ENCODE measurements at regions not wholly inside any gene's neighbourhood (a gene's known extent, or its start where the extent isn't known, plus 50 kb on each side); places are given as distances from the start of the nearest gene placed in this dataset.
A peak's percentile ranks its signal among the peaks of the same experiment; 100 is the strongest.
"Not testable (repeated sequence)": the region's sequence is repeated elsewhere in the genome, so short reads cannot be mapped to it uniquely, and the experiment has no call there.

DNA sequence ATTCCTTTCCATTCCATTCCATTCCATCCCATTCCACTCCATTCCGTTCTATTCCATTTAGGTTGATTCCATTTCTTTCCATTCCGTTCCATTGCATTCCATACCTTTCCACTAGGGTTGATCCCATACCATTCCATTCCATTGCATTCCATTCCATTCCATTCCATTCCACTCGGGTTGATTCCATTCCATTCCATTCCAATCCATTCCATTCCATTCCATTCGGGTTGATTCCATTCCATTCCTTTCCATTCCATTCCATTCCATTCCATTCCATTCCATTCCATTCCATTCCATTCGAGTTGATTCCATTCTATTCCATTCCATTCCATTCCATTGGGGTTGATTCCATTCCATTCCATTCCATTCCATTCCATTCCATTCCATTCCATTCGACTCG is 161.1 kb downstream of the CWH43 start:
- not testable (repeated sequence) for H3K4me3 Mint-ChIP-seq, H3K4me1 Mint-ChIP-seq, H3K36me3 Mint-ChIP-seq, H3K27me3 Mint-ChIP-seq
- Mint-ChIP-seq H3K9me3 (peaks cover 20 to 49% (median 27%) of the 10 kb centered on the region in 3 donors), H3K27ac (peak overlapping the region in 1 of 3 donors; percentile 3)

DNA sequence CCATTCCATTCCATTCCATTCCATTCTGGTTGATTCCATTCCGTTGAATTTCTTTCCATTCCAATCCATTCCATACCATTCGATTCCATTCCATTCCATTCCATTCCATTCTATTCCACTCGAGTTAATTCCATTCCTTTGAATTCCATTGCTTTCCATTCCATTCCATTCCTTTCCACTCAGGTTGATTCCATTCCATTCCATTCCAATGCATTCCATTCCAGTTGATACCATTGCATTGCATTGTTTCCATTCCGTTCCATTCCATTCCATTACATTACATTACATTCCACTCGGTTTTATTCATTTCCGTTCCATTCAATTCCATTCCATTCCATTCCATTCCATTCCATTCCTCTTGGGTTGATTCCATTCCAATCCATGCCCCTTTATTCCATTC is 161.5 kb downstream of the CWH43 start:
- not testable (repeated sequence) for H3K4me1 Mint-ChIP-seq, H3K4me3 Mint-ChIP-seq, H3K27me3 Mint-ChIP-seq, H3K27ac Mint-ChIP-seq, H3K36me3 Mint-ChIP-seq
- peaks cover 20 to 49% (median 27%) of the 10 kb centered on the region in 3 donors for H3K9me3 Mint-ChIP-seq

- H3K27me3 Mint-ChIP-seq, H3K36me3 Mint-ChIP-seq, H3K27ac Mint-ChIP-seq, H3K4me1 Mint-ChIP-seq, H3K4me3 Mint-ChIP-seq: not testable (repeated sequence)
- peaks cover 27 to 51% (median 39%) of the 10 kb centered on the region in 3 donors for H3K9me3 Mint-ChIP-seq
Observed at GRCh38 chr4:49149006-49149975, 163.2 kb downstream of the CWH43 start.

DNA sequence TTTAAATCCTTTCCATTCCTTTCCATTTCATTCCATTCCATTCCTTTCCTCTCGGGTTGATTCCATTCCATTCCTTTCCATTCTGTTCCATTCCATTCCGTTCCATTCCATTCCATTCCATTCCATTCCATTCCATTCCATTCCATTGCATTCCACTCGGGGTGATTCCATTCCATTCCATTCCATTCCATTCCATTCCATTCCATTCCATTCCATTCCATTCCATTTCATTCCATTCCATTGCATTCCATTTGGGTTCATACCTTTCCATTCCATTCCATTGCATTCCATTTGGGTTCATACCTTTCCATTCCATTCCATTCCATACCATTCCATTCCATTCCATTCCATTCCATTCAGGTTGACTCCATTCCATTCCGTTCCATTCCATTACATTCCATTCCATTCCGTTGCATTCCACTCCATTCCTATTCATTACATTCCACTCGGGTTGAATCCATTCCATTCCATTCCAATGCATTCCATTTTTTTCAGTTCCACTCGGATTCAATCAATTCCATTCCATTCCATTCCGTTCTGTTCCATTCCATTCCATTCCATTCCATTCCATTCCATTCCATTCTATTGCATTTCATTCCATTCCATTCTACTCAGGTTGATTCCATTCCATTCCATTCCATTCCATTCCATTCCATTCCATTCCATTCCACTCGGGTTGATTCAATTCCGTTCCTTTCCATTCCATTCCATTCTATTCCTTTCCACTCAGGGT is 164.4 kb downstream of the CWH43 start:
- not testable (repeated sequence) for H3K4me3 Mint-ChIP-seq, H3K36me3 Mint-ChIP-seq, H3K27ac Mint-ChIP-seq, H3K27me3 Mint-ChIP-seq, H3K4me1 Mint-ChIP-seq
- peaks cover 28 to 54% (median 46%) of the 10 kb centered on the region in 3 donors for H3K9me3 Mint-ChIP-seq

DNA sequence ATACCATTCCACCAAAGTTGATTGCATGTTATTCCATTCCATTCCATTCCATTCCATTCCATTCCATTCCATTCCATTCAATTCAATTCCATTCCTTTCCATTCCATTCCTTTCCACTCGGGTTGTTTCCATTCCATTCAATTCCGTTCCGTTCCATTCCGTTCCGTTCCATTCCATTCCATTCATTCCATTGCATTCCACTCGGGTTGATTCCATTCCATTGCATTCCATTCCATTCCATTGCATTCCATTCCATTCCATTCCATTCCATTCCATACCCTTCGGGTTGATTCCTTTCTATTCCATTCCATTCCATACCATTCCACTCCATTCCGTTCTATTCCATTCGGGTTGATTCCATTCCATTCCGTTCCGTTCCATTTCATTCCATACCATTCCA is 166.9 kb downstream of the CWH43 start:
- peaks cover 29 to 61% (median 50%) of the 10 kb centered on the region in 3 donors for H3K9me3 Mint-ChIP-seq
- H3K4me1 Mint-ChIP-seq, H3K36me3 Mint-ChIP-seq, H3K4me3 Mint-ChIP-seq, H3K27ac Mint-ChIP-seq, H3K27me3 Mint-ChIP-seq: not testable (repeated sequence)

DNA sequence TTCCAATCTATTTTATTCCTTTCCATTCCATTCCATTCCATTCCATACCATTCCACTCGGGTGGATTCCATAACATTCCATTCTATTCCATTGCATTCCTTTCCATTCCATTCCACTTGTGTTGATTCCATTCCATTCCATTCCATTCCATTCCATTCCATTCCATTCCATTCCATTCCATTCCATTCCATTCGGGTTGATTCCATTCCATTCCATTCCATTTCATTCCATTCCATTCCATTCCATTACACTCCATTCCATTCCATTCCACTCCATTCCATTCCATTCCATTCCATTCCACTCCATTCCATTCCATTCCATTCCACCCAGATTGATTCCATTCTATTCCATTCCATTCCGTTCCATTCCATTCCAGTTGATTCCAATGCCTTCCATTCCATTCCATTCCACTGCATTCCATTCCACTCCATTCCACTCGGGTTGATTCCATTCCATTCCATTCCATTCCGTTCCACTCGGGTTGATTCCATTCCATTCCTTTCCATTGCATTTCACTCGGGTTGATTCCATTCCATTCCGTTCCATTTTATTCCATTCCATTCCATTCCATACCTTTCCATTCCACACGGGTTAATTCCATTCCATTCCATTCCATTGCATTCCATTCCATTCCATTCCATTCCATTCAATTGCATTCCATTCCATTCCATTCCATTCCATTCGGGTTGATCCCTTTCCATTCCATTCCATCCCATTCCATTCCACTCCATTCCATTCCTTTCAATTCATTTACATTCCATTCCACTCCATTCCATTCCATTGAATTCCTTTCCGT is 168.4 kb downstream of the CWH43 start:
- H3K27me3 Mint-ChIP-seq, H3K4me1 Mint-ChIP-seq, H3K36me3 Mint-ChIP-seq, H3K27ac Mint-ChIP-seq, H3K4me3 Mint-ChIP-seq: not testable (repeated sequence)
- peaks cover 26 to 53% (median 48%) of the 10 kb centered on the region in 3 donors for H3K9me3 Mint-ChIP-seq

DNA sequence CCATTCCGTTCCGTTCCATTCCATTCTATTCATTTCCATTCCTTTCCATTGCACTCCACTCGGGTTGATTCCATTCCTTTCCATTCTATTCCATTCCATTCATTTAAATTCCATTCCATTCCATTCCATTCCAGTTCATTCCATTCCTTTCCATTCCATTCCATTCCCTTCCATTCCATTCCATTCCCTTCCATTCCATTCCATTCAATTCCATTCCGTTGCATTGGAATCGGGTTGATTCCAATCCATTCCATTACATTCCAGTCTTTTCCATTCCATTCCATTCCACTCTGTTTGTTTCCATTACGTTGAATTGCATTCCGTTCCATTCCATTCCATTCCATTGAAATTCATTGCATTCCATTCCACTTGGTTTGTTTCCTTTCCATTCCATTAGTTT is 169.2 kb downstream of the CWH43 start:
- H3K27ac Mint-ChIP-seq, H3K36me3 Mint-ChIP-seq, H3K4me3 Mint-ChIP-seq, H3K27me3 Mint-ChIP-seq, H3K4me1 Mint-ChIP-seq: not testable (repeated sequence)
- H3K9me3 Mint-ChIP-seq = peaks cover 23 to 49% (median 42%) of the 10 kb centered on the region in 3 donors

GRCh38 chr4:49156309-49156708 is 170.2 kb downstream of the CWH43 start:
- Mint-ChIP-seq H3K4me3 (peak overlapping the region in 1 of 4 donors; percentile 29), H3K9me3 (peaks cover 18 to 40% (median 34%) of the 10 kb centered on the region in 3 donors)
- H3K36me3 Mint-ChIP-seq, H3K27ac Mint-ChIP-seq, H3K27me3 Mint-ChIP-seq, H3K4me1 Mint-ChIP-seq: not testable (repeated sequence)

DNA sequence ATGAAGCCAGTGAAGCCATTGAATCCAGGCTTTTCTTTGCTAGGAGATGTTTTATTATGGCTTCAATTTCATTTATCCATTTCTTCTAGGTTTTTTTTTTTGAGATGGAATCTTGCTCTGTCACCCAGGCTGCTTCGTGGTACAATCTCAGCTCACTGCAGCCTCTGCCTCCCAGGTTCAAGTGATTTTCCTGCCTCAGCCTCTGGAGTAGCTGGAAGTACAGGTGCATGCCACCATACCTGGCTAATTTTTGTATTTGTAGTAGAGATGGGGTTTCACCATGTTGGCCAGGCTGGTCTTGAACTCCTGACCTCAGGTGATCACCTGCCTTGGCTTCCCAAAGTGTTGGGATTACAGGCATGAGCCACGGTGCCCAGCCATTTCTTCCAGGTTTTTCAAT is 171.6 kb downstream of the CWH43 start:
- not testable (repeated sequence) for H3K4me3 Mint-ChIP-seq, H3K27ac Mint-ChIP-seq, H3K27me3 Mint-ChIP-seq, H3K4me1 Mint-ChIP-seq, H3K36me3 Mint-ChIP-seq
- peaks cover 18 to 40% (median 34%) of the 10 kb centered on the region in 3 donors for H3K9me3 Mint-ChIP-seq

DNA sequence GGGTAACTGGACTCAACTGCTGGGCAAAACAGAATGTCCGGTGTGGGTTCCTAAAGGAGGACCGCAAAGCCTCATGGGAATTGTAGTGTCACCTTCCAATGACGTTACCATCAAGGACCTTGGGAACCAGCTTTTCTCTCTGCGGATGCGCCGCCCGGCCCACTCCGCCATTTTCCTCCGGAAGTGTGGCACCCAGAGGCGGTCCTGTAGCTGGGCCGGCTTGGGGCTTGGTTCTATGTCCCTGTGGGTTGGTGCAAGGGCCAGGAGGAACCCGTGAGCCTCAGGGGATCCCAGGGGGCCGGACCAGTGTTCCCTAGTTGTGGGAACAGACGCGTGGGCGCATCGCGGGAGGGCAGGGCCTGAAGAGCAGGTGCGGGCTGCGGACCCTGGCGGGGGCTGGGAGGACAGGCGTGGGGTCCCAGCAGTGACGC is 175.1 kb downstream of the CWH43 start:
- not testable (repeated sequence) for H3K4me3 Mint-ChIP-seq

DNA sequence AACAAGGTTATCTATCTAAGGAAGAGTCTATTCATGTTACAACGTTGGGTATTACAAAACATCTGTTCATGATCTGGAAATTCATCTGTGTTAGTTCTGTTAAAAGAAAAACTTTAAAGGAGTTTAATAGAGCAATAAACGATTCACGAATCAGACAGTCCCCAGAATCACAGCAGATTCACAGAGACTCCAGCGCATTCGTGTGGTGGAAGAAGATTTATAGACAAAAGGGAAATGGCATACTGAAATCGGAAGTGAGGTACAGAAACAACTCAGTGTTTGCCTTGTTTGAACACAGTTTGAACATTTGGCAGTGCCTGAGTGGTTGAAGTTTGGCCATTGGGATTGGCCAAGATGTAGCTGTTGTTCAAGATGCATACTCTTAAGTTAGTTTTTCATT is 178.8 kb downstream of the CWH43 start:
- H3K4me1 Mint-ChIP-seq, H3K4me3 Mint-ChIP-seq, H3K36me3 Mint-ChIP-seq, H3K9me3 Mint-ChIP-seq, H3K27ac Mint-ChIP-seq, H3K27me3 Mint-ChIP-seq: not testable (repeated sequence)

More for the DNA sequence above, 175.1 kb downstream of the CWH43 start:
- H3K4me1 Mint-ChIP-seq, H3K36me3 Mint-ChIP-seq, H3K27ac Mint-ChIP-seq, H3K27me3 Mint-ChIP-seq: not testable (repeated sequence)
- peaks cover 3 to 12% (median 7%) of the 10 kb centered on the region in 3 donors for H3K9me3 Mint-ChIP-seq

GRCh38 chr4:49177847-49178246 is 191.8 kb downstream of the CWH43 start:
- H3K27ac Mint-ChIP-seq, H3K36me3 Mint-ChIP-seq: not testable (repeated sequence)

DNA sequence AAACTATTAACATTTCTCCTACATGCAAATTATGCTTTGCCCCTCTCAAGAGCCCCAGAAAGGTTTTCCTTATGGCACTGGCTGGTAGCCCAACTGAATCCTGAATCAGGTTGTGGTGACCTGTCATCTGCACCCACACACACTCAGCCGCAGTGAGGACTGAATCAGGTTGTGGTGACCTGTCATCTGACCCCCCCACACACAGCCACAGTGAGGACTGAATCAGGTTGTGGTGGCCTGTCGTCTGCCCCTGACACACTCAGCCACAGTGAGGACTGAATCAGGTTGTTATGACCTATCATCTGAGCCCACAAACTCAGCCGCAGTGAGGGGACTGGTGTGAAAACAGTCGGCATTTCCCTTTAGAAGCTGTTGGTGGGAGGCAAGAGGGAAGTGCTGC is 195.0 kb downstream of the CWH43 start:
- not testable (repeated sequence) for H3K27ac Mint-ChIP-seq, H3K36me3 Mint-ChIP-seq

More at GRCh38 chr4:49177847-49178246, 191.8 kb downstream of the CWH43 start:
- not testable (repeated sequence) for H3K4me1 Mint-ChIP-seq, H3K27me3 Mint-ChIP-seq, H3K4me3 Mint-ChIP-seq, H3K9me3 Mint-ChIP-seq

GRCh38 chr4:49211396-49212194 is 225.5 kb downstream of the CWH43 start:
- not testable (repeated sequence) for H3K4me3 Mint-ChIP-seq, H3K36me3 Mint-ChIP-seq, H3K4me1 Mint-ChIP-seq, H3K27me3 Mint-ChIP-seq, H3K27ac Mint-ChIP-seq
- H3K9me3 Mint-ChIP-seq = peaks cover 0 to 11% (median 7%) of the 10 kb centered on the region in 3 donors

More for the DNA sequence above, 195.0 kb downstream of the CWH43 start:
- H3K4me1 Mint-ChIP-seq, H3K4me3 Mint-ChIP-seq, H3K27me3 Mint-ChIP-seq, H3K9me3 Mint-ChIP-seq: not testable (repeated sequence)

All from IgD-negative memory B cell (primary cell).